ENCODE measurements at regions not wholly inside any gene's neighbourhood (a gene's known extent, or its start where the extent isn't known, plus 50 kb on each side); places are given as distances from the start of the nearest gene placed in this dataset.

DNA sequence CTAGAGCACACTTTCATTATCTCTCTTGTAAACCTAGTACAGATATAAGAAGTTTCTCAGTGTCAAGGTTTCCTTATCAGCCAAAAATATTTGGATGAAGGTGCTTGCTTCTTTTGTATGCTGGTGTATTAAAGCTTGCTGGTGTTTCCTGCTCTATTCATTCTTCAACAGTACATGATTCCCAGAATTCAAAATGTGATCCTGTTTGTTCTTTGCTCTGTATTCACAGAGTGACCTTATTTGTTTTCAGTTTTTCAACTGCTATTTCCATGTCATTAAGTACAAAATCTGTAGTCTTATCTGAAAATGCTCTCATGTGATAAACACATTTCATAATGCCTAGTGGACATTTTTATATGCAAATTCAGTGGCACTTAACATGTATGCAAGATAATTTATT, 1185.8 kb downstream of the SUCLG1 start:
- TF ChIP-seq, protein P1, sequence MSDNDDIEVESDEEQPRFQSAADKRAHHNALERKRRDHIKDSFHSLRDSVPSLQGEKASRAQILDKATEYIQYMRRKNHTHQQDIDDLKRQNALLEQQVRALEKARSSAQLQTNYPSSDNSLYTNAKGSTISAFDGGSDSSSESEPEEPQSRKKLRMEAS (IDR thresholded peaks at IDR 0.05): no peak
- no peak for TF ChIP-seq TAF1 (IDR thresholded peaks at IDR 0.05; ENCODE audit: low read depth)
- TF ChIP-seq, protein P2, sequence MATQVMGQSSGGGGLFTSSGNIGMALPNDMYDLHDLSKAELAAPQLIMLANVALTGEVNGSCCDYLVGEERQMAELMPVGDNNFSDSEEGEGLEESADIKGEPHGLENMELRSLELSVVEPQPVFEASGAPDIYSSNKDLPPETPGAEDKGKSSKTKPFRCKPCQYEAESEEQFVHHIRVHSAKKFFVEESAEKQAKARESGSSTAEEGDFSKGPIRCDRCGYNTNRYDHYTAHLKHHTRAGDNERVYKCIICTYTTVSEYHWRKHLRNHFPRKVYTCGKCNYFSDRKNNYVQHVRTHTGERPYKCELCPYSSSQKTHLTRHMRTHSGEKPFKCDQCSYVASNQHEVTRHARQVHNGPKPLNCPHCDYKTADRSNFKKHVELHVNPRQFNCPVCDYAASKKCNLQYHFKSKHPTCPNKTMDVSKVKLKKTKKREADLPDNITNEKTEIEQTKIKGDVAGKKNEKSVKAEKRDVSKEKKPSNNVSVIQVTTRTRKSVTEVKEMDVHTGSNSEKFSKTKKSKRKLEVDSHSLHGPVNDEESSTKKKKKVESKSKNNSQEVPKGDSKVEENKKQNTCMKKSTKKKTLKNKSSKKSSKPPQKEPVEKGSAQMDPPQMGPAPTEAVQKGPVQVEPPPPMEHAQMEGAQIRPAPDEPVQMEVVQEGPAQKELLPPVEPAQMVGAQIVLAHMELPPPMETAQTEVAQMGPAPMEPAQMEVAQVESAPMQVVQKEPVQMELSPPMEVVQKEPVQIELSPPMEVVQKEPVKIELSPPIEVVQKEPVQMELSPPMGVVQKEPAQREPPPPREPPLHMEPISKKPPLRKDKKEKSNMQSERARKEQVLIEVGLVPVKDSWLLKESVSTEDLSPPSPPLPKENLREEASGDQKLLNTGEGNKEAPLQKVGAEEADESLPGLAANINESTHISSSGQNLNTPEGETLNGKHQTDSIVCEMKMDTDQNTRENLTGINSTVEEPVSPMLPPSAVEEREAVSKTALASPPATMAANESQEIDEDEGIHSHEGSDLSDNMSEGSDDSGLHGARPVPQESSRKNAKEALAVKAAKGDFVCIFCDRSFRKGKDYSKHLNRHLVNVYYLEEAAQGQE (IDR thresholded peaks at IDR 0.05; ENCODE audit: low read depth): no peak
- TF ChIP-seq FOXM1 (IDR thresholded peaks at IDR 0.05; ENCODE audit: borderline replicate concordance, low read depth): no peak
- TF ChIP-seq, protein P3, sequence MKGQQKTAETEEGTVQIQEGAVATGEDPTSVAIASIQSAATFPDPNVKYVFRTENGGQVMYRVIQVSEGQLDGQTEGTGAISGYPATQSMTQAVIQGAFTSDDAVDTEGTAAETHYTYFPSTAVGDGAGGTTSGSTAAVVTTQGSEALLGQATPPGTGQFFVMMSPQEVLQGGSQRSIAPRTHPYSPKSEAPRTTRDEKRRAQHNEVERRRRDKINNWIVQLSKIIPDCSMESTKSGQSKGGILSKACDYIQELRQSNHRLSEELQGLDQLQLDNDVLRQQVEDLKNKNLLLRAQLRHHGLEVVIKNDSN (IDR thresholded peaks at IDR 0.05): no peak
- TF ChIP-seq TEAD4 (IDR thresholded peaks at IDR 0.05): no peak
- no peak for TF ChIP-seq NFIC (IDR thresholded peaks at IDR 0.05)
- TF ChIP-seq EGR1 (IDR thresholded peaks at IDR 0.05): no peak
- TF ChIP-seq TCF12 (IDR thresholded peaks at IDR 0.05; ENCODE audit: low read depth): no peak
- TF ChIP-seq CREB1 (IDR thresholded peaks at IDR 0.05; ENCODE audit: low read depth): no peak
- TF ChIP-seq EP300 (IDR thresholded peaks at IDR 0.05; ENCODE audit: borderline replicate concordance): no peak
- TF ChIP-seq CEBPB (IDR thresholded peaks at IDR 0.05): no peak
- TF ChIP-seq RAD21 (IDR thresholded peaks at IDR 0.05; ENCODE audit: low read depth): no peak
- TF ChIP-seq YY1 (IDR thresholded peaks at IDR 0.05; ENCODE audit: low read depth): no peak
- TF ChIP-seq ZBTB7A (IDR thresholded peaks at IDR 0.05; ENCODE audit: low read depth): no peak

DNA sequence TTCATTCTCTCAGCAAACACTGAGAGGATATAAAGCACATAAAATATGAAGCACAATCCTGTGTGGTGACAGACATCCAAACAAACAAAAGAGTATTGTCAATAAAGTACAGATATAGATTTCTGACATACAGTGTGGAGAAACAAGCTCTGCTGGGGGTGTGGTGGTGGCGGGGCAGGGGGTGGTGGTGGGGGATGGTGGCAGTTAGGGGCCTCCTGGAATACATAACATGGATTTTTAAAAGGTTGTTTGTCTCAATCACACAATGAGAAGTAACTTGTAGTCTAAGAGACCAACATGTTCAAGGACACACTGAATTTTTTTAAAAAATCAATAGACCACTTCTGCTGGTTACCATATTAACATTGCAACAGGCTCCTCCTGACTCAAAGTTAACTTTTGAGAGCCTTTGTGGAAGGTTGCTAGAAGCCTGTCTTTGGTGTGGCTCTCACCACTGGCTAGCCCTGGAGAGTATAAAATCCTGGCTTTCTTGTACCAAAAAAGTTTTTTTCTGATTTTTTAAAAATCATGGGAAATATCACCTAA, 1197.4 kb downstream of the SUCLG1 start:
- TF ChIP-seq TEAD4 (IDR thresholded peaks at IDR 0.05): no peak
- TF ChIP-seq TCF12 (IDR thresholded peaks at IDR 0.05; ENCODE audit: low read depth): no peak
- TF ChIP-seq EP300 (IDR thresholded peaks at IDR 0.05; ENCODE audit: borderline replicate concordance): no peak
- no peak for TF ChIP-seq EGR1 (IDR thresholded peaks at IDR 0.05)
- no peak for TF ChIP-seq YY1 (IDR thresholded peaks at IDR 0.05; ENCODE audit: low read depth)
- no peak for TF ChIP-seq FOXM1 (IDR thresholded peaks at IDR 0.05; ENCODE audit: borderline replicate concordance, low read depth)
- TF ChIP-seq RAD21 (IDR thresholded peaks at IDR 0.05; ENCODE audit: low read depth): no peak
- TF ChIP-seq TAF1 (IDR thresholded peaks at IDR 0.05; ENCODE audit: low read depth): no peak

DNA sequence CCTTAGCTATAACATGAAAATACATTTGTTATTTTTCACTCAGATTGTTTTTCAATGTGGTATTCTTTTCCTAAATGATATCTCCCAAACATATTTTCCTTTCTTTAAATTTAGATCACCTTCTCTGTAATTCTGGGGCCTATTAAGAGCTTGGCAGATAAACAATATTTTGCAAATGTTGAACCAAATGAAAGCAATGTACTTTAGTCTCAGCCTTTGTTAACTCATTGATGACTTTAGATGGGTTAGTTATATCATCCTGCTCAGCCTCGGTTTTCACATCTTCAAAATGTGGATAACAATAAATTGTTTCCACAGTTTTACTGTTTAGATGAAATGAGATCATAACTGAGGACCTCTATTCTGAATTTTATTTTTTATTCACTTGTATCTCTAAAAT, 1205.2 kb downstream of the SUCLG1 start:
- TF ChIP-seq TCF12 (IDR thresholded peaks at IDR 0.05; ENCODE audit: low read depth): no peak

DNA sequence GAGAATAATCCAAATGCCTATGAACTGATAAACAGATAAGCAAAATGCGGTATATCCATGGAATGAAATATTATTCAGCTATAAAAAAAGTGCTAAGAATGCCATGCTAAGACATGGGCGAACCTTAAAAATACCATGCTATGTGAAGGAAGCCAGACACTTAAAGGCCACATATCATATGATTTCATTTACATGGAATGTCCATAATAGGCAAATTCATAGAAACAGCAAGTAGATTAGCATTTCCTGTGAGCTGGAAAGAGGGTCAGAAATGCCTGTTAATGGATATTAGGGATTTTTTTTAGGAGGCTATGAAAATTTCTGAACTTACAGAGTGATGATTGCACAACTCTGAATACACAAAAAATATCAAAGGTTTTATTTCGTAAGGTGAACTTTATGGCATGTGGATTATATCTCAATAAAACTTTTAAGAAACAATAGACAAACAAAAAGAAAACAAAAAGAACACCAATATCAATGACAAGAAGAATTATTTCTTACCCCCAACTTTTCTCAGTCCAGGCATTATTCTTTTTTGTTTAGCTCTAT, 1207.7 kb downstream of the SUCLG1 start:
- no peak for TF ChIP-seq TAF1 (IDR thresholded peaks at IDR 0.05; ENCODE audit: low read depth)
- TF ChIP-seq EP300 (IDR thresholded peaks at IDR 0.05; ENCODE audit: borderline replicate concordance): no peak
- TF ChIP-seq, protein P2 (IDR thresholded peaks at IDR 0.05; ENCODE audit: low read depth): no peak
- no peak for TF ChIP-seq YY1 (IDR thresholded peaks at IDR 0.05; ENCODE audit: low read depth)
- no peak for TF ChIP-seq TCF12 (IDR thresholded peaks at IDR 0.05; ENCODE audit: low read depth)
- TF ChIP-seq RAD21 (IDR thresholded peaks at IDR 0.05; ENCODE audit: low read depth): no peak
- TF ChIP-seq, protein P3 (IDR thresholded peaks at IDR 0.05): no peak
- TF ChIP-seq EGR1 (IDR thresholded peaks at IDR 0.05): no peak
- no peak for TF ChIP-seq NFIC (IDR thresholded peaks at IDR 0.05)
- no peak for TF ChIP-seq ZBTB7A (IDR thresholded peaks at IDR 0.05; ENCODE audit: low read depth)
- no peak for TF ChIP-seq TEAD4 (IDR thresholded peaks at IDR 0.05)
- TF ChIP-seq, protein P1 (IDR thresholded peaks at IDR 0.05): no peak
- no peak for TF ChIP-seq CEBPB (IDR thresholded peaks at IDR 0.05)
- TF ChIP-seq FOXM1 (IDR thresholded peaks at IDR 0.05; ENCODE audit: borderline replicate concordance, low read depth): no peak
- no peak for TF ChIP-seq CREB1 (IDR thresholded peaks at IDR 0.05; ENCODE audit: low read depth)

DNA sequence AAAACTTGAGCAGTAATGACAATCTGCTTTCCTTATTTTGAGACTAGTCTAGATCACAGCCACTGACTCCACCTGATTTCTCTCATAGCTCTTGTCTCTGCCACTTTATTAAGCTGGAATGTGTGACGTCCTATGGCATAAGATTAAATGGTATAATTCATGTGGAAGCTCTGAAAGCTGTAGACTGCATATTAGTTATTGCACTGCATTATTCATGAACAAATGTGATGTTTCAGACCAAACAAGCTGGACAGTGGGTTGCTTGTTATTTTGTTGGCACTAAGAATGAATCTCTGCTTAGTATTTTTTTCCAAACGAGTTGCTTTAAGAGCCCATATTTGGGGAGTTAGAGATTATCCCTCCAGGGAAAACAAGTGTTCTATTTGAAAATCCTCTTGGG, 1218.5 kb downstream of the SUCLG1 start:
- TF ChIP-seq ZBTB7A (IDR thresholded peaks at IDR 0.05; ENCODE audit: low read depth): no peak
- no peak for TF ChIP-seq EP300 (IDR thresholded peaks at IDR 0.05; ENCODE audit: borderline replicate concordance)
- no peak for TF ChIP-seq YY1 (IDR thresholded peaks at IDR 0.05; ENCODE audit: low read depth)
- TF ChIP-seq, protein P1 (IDR thresholded peaks at IDR 0.05): no peak
- TF ChIP-seq NFIC (IDR thresholded peaks at IDR 0.05): no peak
- no peak for TF ChIP-seq RAD21 (IDR thresholded peaks at IDR 0.05; ENCODE audit: low read depth)
- TF ChIP-seq CEBPB (IDR thresholded peaks at IDR 0.05): no peak
- TF ChIP-seq, protein P3 (IDR thresholded peaks at IDR 0.05): no peak
- TF ChIP-seq CREB1 (IDR thresholded peaks at IDR 0.05; ENCODE audit: low read depth): no peak
- TF ChIP-seq FOXM1 (IDR thresholded peaks at IDR 0.05; ENCODE audit: borderline replicate concordance, low read depth): no peak
- TF ChIP-seq EGR1 (IDR thresholded peaks at IDR 0.05): no peak
- TF ChIP-seq TEAD4 (IDR thresholded peaks at IDR 0.05): no peak
